ENCODE measurements at regions not wholly inside any gene's neighbourhood (a gene's known extent, or its start where the extent isn't known, plus 50 kb on each side); places are given as distances from the start of the nearest gene placed in this dataset.

DNA sequence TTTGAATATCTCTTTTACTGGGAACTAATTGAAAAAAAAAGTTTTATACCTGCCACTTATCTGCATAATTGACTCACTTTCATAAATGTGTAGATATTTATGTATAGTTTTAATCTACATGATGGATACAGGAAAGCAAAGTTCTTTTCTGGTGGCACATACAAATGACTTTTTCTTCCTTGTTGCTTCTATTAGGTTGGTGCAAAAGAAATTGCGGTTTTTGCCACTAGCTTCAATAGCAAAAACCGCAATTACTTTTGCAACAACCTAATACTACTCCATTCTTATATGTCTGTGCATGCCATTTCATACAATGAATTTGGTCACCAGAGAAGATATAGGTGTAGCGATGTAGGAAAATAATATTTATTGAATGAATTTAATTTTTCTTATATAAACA lies 344.5 kb upstream of the PCDH20 start:
- no peak overlapping the region for H3K27ac ChIP-seq
- TF ChIP-seq, protein P1, sequence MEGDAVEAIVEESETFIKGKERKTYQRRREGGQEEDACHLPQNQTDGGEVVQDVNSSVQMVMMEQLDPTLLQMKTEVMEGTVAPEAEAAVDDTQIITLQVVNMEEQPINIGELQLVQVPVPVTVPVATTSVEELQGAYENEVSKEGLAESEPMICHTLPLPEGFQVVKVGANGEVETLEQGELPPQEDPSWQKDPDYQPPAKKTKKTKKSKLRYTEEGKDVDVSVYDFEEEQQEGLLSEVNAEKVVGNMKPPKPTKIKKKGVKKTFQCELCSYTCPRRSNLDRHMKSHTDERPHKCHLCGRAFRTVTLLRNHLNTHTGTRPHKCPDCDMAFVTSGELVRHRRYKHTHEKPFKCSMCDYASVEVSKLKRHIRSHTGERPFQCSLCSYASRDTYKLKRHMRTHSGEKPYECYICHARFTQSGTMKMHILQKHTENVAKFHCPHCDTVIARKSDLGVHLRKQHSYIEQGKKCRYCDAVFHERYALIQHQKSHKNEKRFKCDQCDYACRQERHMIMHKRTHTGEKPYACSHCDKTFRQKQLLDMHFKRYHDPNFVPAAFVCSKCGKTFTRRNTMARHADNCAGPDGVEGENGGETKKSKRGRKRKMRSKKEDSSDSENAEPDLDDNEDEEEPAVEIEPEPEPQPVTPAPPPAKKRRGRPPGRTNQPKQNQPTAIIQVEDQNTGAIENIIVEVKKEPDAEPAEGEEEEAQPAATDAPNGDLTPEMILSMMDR (conservative IDR thresholded peaks at IDR 0.05) = no peak

DNA sequence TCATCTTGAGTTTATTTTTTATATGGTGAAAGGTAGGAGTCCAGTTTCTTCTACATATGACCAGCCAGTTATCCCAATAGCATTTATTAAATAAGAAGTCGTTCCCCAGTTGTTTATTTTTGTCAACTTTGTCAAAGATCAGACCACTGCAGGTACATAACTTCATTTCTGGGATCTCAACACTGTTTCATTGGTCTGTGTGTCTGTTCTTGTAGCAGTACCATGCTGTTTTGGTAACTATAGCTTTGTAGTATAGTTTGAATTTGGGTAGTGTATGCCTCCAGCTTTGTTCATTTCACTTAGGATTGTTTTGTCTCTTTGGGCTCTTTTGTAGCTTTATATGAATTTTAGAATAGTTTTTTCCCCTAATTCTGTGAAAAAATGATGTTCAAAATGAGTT lies 340.4 kb upstream of the PCDH20 start:
- H3K27ac ChIP-seq = no peak overlapping the region
- TF ChIP-seq, protein P1 (conservative IDR thresholded peaks at IDR 0.05) = no peak

DNA sequence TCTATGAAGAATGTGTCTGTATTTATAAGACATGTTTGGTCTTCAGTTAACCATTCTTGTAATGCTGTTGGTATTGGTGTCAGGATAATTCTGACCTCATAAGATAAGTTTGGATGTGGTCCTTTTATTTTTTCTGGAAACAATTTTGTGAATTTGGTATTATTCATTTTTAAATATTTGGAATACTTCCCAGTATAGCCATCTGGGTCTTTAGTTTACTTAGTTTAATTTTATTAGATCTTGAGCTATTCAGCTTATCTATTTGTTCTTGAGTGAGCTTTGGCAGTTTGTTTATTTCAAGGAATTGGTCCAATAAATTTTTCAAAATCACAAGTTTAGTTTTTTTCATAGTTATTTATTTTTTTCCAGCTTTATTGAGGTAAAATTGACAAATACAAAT lies 335.4 kb upstream of the PCDH20 start:
- TF ChIP-seq, protein P1 (conservative IDR thresholded peaks at IDR 0.05) = no peak
- no peak overlapping the region for H3K27ac ChIP-seq

DNA sequence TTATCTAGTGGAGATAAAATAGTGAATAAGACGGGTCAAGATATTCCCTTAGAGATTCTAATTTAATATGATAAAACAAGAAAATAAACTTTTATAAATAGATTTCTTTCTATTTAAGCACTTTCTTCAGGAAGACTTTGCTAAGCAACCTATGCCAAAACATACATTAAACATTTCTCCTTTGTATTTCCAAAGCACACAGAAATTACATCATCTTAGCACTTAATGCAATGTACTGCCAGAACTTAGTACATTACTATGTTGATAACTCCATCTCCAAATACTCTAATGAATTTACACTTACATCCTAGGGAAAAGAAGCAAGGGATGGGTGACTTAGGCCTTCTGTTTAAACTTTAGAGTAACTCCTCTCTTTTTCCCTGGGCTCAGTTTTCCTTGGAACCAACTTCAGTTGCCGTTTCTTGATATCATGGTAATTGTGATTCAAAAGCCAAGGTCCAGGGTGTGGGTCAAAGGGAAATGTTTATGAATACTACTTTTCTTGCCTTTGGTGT lies 322.6 kb upstream of the PCDH20 start:
- no peak overlapping the region for H3K27ac ChIP-seq
- TF ChIP-seq, protein P1 (conservative IDR thresholded peaks at IDR 0.05) = no peak

DNA sequence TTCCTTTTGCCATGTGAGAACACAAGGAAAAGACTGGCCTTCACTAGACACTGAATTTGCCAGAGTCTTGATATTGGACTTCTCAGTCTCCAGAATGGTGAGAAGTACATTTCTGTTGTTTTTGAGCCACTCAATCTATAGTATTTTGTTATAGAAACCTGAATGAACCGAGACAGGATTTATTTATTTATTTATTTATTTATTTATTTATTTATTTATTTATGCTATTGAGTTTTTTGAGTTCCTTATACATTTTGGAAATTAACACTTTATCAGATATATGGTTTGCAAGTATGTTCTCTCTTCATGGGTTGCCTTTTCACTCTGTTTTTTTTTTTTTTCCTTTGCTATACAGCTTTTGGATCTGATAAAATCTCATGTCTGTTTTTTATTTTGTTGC lies 319.0 kb upstream of the PCDH20 start:
- no peak overlapping the region for H3K27ac ChIP-seq
- TF ChIP-seq, protein P1 (conservative IDR thresholded peaks at IDR 0.05) = no peak

DNA sequence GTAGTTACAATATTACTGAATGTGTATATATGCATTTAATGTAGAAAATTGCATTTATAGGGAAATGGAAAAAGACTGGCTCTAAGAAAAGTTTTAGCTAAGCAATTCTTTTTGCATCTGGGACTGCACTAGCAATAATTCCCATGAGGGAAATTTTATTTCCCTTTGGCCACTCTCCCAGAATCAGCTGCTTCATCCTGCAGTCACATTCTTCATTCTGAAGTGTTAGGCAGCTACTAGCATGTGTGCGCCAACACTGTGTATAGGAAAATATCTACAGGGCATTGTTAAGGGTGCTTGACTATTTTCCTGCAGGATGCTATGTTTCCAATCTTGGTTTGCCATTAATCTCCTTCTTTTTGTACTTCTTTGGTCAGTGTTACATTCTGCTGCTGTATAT lies 312.8 kb upstream of the PCDH20 start:
- TF ChIP-seq, protein P1 (conservative IDR thresholded peaks at IDR 0.05) = no peak
- no peak overlapping the region for H3K27ac ChIP-seq

DNA sequence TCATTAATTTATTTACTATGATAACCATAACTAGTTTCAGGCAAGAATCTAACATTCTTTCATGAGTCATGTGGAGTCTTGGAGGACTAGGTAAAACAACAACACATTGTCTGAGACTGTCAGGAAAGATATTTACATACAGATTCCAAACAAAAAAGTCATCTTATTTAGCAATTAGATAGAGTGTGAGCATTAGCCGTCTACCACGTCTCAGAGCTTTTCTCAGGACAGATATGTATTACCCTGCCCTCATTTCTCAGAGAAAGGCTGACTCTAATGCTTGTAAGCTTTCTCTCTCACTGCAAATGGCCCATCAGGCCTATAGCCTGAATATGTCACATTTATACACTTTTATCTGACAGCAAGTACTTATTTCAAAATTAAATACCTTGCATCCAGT lies 312.1 kb upstream of the PCDH20 start:
- H3K27ac ChIP-seq = no peak overlapping the region
- TF ChIP-seq, protein P1 (conservative IDR thresholded peaks at IDR 0.05) = no peak
